BJ (cell line): ENCODE measurements at regions not wholly inside any gene's neighbourhood (a gene's known extent, or its start where the extent isn't known, plus 50 kb on each side); places are given as distances from the start of the nearest gene placed in this dataset.
"Not testable (repeated sequence)": the region's sequence is repeated elsewhere in the genome, so short reads cannot be mapped to it uniquely, and the experiment has no call there.

ENCODE experiments used
- CTCF ChIA-PET: fragments of 350-600 bp; formaldehyde crosslinking; extraction: SDS; loops from one replicate; lab custom pipeline; 2021; ENCODE audit warnings: antibody characterized with exemption, inconsistent platforms; lab: Yijun Ruan, JAX
- POLR2A ChIA-PET: fragments of 300-600 bp; sonication (Branson Sonifier 250); formaldehyde crosslinking; extraction: SDS; loops from one replicate; lab custom pipeline; 2021; ENCODE audit warnings: antibody characterized with exemption; lab: Charles Lee
- DNase-seq: peaks from one replicate; pipeline ENCODE4 v3.0.0-alpha.2; 2011; ENCODE audit warnings: low read depth
- H3K27me3 ChIP-seq: 2 replicates; pipeline ENCODE4 v1.6.0; 2011; ENCODE audit warnings: low read length; ENCODE audit not compliant: control insufficient read depth, insufficient read depth
- H3K36me3 ChIP-seq: 2 replicates; pipeline ENCODE4 v1.5.1; 2011; ENCODE audit warnings: low read length; ENCODE audit not compliant: control insufficient read depth, insufficient read depth
- H3K4me3 ChIP-seq: 2 replicates; pipeline ENCODE4 v1.5.1; 2011; ENCODE audit warnings: low read depth, mild to moderate bottlenecking, control low read depth, low read length
- TF ChIP-seq, protein P1 (sequence below): IDR thresholded peaks from 2 replicates; pipeline ENCODE4 v1.5.1; 2011; ENCODE audit warnings: low read depth, mild to moderate bottlenecking, control low read depth, inconsistent platforms, low read length, moderate library complexity; ENCODE audit not compliant: insufficient read depth

DNA sequence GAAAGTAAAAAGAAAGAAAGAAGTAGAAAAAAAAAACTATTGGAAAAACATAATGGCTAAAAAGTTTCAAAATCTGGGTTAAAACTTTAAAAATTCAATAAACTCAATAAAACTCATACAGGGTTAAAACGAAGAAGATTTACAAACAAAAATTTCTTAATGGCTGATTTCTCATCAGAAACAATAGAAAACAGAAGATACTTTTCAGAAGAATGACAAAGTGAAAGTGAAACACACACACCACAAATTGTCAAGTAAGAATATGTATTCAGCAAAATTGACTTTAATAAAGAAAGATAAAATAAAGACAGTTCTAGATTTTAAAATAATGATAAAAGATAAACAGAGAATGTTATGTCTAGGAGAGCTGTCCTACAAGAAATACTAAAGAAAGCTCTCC, 618.9 kb upstream of the GJE1 start:
- no peak for DNase-seq
- H3K27me3 ChIP-seq = no peaks in the 10 kb centered on the region
- H3K36me3 ChIP-seq = no peaks in the 10 kb centered on the region
- POLR2A ChIA-PET = no interaction called here
- TF ChIP-seq, protein P1, sequence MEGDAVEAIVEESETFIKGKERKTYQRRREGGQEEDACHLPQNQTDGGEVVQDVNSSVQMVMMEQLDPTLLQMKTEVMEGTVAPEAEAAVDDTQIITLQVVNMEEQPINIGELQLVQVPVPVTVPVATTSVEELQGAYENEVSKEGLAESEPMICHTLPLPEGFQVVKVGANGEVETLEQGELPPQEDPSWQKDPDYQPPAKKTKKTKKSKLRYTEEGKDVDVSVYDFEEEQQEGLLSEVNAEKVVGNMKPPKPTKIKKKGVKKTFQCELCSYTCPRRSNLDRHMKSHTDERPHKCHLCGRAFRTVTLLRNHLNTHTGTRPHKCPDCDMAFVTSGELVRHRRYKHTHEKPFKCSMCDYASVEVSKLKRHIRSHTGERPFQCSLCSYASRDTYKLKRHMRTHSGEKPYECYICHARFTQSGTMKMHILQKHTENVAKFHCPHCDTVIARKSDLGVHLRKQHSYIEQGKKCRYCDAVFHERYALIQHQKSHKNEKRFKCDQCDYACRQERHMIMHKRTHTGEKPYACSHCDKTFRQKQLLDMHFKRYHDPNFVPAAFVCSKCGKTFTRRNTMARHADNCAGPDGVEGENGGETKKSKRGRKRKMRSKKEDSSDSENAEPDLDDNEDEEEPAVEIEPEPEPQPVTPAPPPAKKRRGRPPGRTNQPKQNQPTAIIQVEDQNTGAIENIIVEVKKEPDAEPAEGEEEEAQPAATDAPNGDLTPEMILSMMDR = no peak
- no peak overlapping the region for H3K4me3 ChIP-seq
- CTCF ChIA-PET = interaction anchor here (1.6 kb wide), 1 partner anchor 21 kb away, joined by 3 read pairs; no protein-coding TSS in a partner anchor

DNA sequence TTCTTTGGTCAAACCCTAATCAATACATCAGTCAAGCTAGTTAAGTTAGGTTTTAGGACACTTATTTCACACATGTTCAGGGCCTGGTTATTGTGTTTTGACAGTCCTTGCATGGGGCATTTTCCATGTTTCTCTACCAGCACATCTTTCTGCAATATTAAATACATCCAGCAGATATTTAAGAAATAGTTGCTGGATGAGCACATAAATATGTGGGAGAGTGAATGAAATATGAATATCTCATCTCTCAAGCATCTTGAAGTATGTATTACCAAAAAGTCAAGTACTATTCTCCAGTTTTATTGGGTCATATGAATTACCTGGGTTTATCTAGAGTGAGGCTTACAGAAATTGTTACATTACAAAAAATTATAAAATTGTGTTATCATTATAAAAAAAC, 621.9 kb upstream of the GJE1 start:
- DNase-seq = no peak
- no peaks in the 10 kb centered on the region for H3K36me3 ChIP-seq
- POLR2A ChIA-PET = no interaction called here
- TF ChIP-seq, protein P1 = no peak
- H3K4me3 ChIP-seq = no peak overlapping the region
- CTCF ChIA-PET = no interaction called here
- H3K27me3 ChIP-seq = no peaks in the 10 kb centered on the region

GRCh38 chr6:141506062-141506461, 626.7 kb upstream of the GJE1 start:
- DNase-seq, H3K27me3 ChIP-seq, CTCF ChIA-PET, H3K4me3 ChIP-seq, POLR2A ChIA-PET, H3K36me3 ChIP-seq: not testable (repeated sequence)

DNA sequence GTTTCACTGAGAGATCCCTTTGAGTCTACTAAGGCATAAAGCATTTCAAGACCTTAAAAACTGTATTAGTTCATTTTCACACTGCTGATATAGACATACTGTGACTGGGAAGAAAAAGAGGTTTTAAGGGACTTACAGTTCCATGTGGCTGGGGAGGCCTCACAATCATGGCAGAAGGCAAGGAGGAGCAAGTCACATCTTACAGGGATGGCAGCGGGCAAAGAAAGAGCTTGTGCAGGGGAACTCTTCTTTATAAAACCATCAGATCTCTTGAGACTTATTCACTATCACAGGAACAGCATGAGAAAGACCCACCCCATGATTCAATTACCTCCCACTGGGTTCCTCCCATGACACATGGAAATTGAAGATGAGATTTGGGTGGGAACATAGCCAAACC, 628.4 kb upstream of the GJE1 start:
- POLR2A ChIA-PET, H3K36me3 ChIP-seq, H3K4me3 ChIP-seq, DNase-seq, H3K27me3 ChIP-seq, CTCF ChIA-PET: not testable (repeated sequence)

DNA sequence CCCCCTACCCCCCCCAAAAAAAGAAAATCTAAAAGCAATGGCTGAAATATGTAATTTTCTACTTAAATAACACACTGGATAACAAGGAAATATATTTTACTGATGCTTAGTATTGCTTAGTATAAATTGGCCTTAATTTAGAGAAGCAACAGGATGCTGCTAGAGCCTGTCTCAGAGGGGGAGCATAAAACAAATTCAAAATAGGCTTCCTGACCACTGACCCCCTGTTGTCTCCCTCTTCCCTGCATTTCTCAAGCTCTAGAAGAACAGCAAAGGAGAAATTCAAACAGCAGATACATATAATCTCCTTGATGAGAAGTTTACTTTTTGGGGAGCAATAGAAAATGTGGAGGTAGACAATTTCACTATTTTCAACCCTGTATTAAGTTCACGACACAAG, 631.1 kb upstream of the GJE1 start:
- TF ChIP-seq, protein P1 = no peak
- no peak for DNase-seq
- H3K36me3 ChIP-seq = no peaks in the 10 kb centered on the region
- ChIA-PET CTCF (no interaction called here), POLR2A (no interaction called here)
- H3K27me3 ChIP-seq = no peaks in the 10 kb centered on the region
- no peak overlapping the region for H3K4me3 ChIP-seq

GRCh38 chr6:141498977-141499376, 633.7 kb upstream of the GJE1 start:
- Histone ChIP-seq H3K4me3 (no peak overlapping the region), H3K36me3 (no peaks in the 10 kb centered on the region), H3K27me3 (no peaks in the 10 kb centered on the region)
- CTCF ChIA-PET = interaction anchor here (1.0 kb wide), 1 partner anchor 10 kb away, joined by 3 read pairs; no protein-coding TSS in a partner anchor
- TF ChIP-seq, protein P1 = no peak
- POLR2A ChIA-PET = no interaction called here
- DNase-seq = no peak
